GM12864 (cell line): ENCODE measurements at regions not wholly inside any gene's neighbourhood (a gene's known extent, or its start where the extent isn't known, plus 50 kb on each side); places are given as distances from the start of the nearest gene placed in this dataset.
A peak's percentile ranks its signal among the peaks of the same experiment; 100 is the strongest.

Experiments used
- DNase-seq: peaks from one replicate; pipeline ENCODE4 v3.0.0-alpha.2; 2011; ENCODE audit warnings: low read depth
- H3K4me3 ChIP-seq: 2 replicates; pipeline ENCODE4 v1.5.1; 2011; ENCODE audit warnings: mild to moderate bottlenecking, low read depth, low read length, control low read depth
- CTCF ChIP-seq: IDR thresholded peaks from 2 replicates; pipeline ENCODE4 v1.5.1; 2011; ENCODE audit warnings: low read depth, mild to moderate bottlenecking, moderate library complexity, low read length, control low read depth, inconsistent platforms; ENCODE audit errors: missing control alignments

- no peak overlapping the region for H3K4me3 ChIP-seq
- no peak for DNase-seq
- no peak for TF ChIP-seq CTCF
These were observed 61.3 kb upstream of the SPIN1 start for GRCh38 chr9:88326936-88327335.

DNA sequence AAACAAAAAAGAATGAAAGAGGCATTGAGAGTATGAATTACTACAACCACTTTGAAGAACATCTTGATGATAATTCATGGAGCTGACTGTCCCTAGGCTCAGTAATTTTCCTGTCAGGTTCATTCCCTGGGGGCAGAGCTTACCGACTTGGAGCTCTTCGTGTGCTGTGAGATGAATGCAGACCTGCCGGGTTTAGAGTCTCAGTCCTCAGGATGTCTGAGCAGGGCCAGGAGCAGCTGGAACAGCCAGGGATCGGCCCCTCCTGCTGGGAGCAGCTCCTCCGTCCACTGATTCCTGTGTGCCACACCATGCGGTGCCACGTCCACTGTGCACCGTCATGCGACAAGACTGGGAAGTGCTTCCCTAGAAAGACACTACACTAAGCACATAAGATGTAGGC is 62.2 kb upstream of the SPIN1 start:
- TF ChIP-seq CTCF: no peak
- DNase-seq: no peak
- no peak overlapping the region for H3K4me3 ChIP-seq

DNA sequence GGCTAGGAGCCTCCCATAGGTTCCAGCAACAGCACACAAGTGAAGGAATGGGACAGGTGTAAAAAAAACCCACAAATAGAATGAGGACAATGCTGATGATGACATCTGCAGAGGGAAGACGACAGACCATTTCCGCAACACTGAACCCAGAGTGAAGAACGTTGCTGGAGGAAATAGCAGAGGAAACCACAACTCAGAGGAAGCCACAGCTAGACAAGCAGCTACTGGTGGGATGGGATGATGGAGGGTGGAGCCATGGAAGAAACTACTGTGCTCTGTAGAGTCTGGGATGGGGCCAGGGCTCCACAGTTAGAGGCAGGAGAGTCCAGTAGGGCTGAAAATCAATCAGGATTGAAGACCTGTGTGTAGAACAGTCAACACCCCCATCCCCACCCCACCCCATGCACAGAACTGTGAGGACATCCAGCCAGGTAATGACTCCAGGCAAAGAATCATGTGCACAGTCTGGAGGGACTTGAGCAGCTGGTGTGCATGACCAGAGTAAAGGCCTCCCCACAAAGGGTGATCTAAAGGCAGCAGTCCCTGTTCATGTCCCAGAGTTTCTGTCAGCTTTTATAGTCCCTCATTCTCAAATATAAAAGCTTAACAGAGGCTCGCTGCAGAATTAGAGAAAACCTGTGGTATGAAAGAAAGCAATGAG is 65.2 kb upstream of the SPIN1 start:
- DNase-seq: peak; percentile 10
- no peak for TF ChIP-seq CTCF

DNA sequence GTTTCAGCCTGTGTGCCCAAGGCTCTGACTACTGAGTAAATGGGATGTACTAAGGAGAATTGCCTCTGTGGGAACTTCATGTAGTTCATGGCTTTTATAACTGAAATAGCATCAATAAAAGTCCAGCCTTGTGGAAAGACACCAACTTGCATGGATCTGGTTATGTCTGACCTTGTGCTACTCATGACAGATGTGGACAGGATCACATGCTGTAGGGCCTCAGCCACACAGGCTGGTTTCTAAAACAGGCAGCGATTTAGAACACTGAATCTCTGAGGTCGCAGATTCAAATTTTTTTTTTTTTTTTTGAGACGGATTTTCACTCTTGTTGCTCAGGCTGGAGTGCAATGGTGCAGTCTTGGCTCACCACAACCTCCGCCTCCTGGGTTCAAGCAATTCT is 66.5 kb upstream of the SPIN1 start:
- no peak for TF ChIP-seq CTCF
- no peak for DNase-seq

More for the DNA sequence above, 65.2 kb upstream of the SPIN1 start:
- H3K4me3 ChIP-seq: no peak overlapping the region

GRCh38 chr9:88320748-88321415 is 67.4 kb upstream of the SPIN1 start:
- no peak overlapping the region for H3K4me3 ChIP-seq
- no peak for TF ChIP-seq CTCF
- DNase-seq: no peak

More for the DNA sequence above, 66.5 kb upstream of the SPIN1 start:
- H3K4me3 ChIP-seq: no peak overlapping the region

- no peak overlapping the region for H3K4me3 ChIP-seq
- TF ChIP-seq CTCF: no peak
- no peak for DNase-seq
These were observed 68.1 kb upstream of the SPIN1 start for GRCh38 chr9:88319936-88320747.
